PC-9 (cell line): ENCODE measurements at regions not wholly inside any gene's neighbourhood (a gene's known extent, or its start where the extent isn't known, plus 50 kb on each side); places are given as distances from the start of the nearest gene placed in this dataset.

Source experiments
- CTCF ChIP-seq: fragments of 200-600 bp; sonication (generic); conservative IDR thresholded peaks from 2 replicates; pipeline ENCODE4 v1.6.1; 2017; ENCODE audit warnings: mixed run types, antibody characterized with exemption, mild to moderate bottlenecking, moderate library complexity
- EZH2 ChIP-seq: fragments of 200-600 bp; sonication (generic); IDR thresholded peaks from 2 replicates; pipeline ENCODE4 v1.8.0; 2017; ENCODE audit warnings: antibody characterized with exemption, low read depth

GRCh38 chr7:152967958-152968357 lies 208.4 kb downstream of the ACTR3B start:
- TF ChIP-seq CTCF (no peak), EZH2 (no peak)
